ENCODE measurements at regions not wholly inside any gene's neighbourhood (a gene's known extent, or its start where the extent isn't known, plus 50 kb on each side); places are given as distances from the start of the nearest gene placed in this dataset.
"Not testable (repeated sequence)": the region's sequence is repeated elsewhere in the genome, so short reads cannot be mapped to it uniquely, and the experiment has no call there.

DNA sequence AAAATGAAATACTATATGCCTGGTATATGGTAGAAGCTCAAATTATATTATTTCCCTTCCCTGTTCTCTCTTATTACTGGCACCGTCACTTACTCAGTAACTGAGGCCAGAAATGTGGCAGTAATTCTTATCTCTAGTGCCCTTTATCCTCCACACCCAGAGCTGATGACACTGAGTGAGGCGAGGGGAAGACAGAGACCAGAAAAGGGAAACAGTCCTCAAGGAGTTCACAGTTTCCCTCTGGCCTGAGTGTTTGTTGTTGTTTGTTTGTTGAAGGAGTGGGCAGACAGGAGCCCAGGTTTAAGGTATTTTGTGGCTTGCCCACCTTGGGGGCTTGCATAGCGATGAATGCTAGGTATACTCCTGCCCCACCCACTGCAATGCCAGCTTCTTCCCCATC, 101.5 kb upstream of the FNDC3A start:
- no peak overlapping the region for H3K27ac ChIP-seq
- TF ChIP-seq, protein P1, sequence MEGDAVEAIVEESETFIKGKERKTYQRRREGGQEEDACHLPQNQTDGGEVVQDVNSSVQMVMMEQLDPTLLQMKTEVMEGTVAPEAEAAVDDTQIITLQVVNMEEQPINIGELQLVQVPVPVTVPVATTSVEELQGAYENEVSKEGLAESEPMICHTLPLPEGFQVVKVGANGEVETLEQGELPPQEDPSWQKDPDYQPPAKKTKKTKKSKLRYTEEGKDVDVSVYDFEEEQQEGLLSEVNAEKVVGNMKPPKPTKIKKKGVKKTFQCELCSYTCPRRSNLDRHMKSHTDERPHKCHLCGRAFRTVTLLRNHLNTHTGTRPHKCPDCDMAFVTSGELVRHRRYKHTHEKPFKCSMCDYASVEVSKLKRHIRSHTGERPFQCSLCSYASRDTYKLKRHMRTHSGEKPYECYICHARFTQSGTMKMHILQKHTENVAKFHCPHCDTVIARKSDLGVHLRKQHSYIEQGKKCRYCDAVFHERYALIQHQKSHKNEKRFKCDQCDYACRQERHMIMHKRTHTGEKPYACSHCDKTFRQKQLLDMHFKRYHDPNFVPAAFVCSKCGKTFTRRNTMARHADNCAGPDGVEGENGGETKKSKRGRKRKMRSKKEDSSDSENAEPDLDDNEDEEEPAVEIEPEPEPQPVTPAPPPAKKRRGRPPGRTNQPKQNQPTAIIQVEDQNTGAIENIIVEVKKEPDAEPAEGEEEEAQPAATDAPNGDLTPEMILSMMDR (IDR thresholded peaks at IDR 0.05): no peak
- TF ChIP-seq ZFX (IDR thresholded peaks at IDR 0.05; ENCODE audit: borderline replicate concordance): no peak

DNA sequence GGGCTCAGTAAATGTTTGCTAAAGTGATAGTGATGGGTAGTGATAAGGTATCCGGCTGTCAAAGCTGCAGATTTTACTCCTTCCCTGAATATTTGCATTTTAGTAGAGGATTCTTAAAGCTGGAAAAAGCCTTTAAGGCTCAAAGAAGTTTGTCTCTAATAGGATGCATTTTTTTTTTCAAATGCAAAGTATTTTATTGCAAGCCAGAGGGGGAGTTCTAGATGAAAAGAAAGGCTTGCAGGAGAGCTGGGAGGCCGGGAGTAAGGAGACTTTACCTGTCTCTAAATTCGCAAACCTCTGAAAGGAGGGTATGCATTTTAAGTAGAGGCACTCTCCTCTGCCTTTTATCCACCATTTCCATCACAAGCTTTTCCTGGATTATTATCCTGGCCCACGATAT, 100.7 kb upstream of the FNDC3A start:
- no peak for TF ChIP-seq ZFX (IDR thresholded peaks at IDR 0.05; ENCODE audit: borderline replicate concordance)
- TF ChIP-seq, protein P1 (IDR thresholded peaks at IDR 0.05): no peak
- no peak overlapping the region for H3K27ac ChIP-seq

DNA sequence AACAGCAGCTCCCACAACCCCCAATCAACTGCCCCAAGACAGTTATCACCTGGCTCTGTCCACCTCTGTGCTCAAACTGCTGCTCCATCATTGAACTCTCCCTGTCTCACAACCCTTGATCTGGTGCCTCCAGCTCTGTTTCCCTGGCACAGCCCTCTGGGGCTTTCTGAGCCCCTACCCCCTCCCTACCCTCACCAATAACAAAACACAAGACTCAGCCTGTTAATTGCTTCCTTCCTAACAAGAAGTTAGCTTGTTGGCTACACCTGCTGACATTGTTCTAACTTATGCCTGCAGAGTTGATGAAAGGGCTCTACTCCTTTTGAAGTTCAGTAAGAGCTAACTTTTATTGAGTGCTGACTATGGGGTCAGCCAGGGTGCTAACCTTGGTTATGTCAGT, 99.4 kb upstream of the FNDC3A start:
- TF ChIP-seq ZFX (IDR thresholded peaks at IDR 0.05; ENCODE audit: borderline replicate concordance): no peak
- no peak overlapping the region for H3K27ac ChIP-seq

DNA sequence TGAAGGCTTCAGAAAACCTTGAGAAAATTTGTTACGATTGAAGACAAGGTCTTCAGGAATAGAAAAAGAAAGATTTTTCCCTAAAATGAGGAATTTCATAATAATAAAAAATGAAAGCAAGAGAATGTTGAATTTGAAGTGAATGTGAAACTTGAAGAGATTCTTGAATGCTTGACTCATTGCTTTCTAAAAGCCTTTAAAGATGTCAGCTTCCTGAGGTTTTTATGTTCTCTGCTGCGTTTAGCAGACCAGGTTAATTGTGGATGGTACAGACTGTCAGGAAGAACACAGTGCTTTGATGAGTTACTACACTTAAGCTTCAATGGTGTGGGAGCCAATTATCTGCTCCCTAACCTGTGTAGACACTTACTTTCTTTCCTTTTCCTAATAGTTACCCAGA, 96.3 kb upstream of the FNDC3A start:
- TF ChIP-seq, protein P1 (IDR thresholded peaks at IDR 0.05): no peak
- TF ChIP-seq ZFX (IDR thresholded peaks at IDR 0.05; ENCODE audit: borderline replicate concordance): no peak
- H3K27ac ChIP-seq: no peak overlapping the region

DNA sequence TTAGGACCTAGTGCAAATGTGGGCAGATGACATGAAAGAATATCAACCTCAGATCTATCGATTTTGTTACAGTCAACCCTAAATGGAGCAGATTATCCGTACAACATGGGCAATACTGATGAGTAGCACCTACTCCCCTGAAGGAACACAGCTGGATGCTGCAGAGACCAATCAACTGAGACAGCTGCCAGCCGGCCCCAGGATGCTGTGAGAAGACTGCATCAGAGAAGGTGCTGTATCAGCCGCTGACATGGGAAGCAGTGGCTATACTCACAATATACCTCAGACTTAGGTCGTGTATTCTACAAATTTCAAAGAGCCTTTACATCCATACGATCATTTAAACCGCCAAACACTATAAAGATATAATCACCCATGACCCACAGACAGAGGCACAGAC, 95.9 kb upstream of the FNDC3A start:
- TF ChIP-seq ZFX (IDR thresholded peaks at IDR 0.05; ENCODE audit: borderline replicate concordance): no peak
- TF ChIP-seq, protein P1 (IDR thresholded peaks at IDR 0.05): no peak

DNA sequence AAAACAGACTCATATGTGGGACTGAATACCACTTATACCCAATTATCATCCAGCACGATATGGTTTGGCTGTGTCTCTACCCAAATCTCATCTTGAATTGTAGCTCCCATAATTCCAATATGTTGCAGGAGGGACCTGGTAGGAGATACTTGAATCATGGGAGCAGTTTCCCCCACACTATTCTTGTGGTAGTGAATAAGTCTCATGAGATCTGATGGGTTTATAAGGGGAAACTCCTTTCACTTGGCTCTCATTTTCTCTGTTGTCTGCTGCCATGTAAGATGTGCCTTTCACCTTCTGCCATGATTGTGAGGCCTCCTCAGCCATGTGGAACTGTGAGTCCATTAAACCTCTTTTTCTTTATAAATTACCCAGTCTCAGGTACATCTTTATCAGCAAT, 91.9 kb upstream of the FNDC3A start:
- not testable (repeated sequence) for H3K27ac ChIP-seq

More for the DNA sequence above, 95.9 kb upstream of the FNDC3A start:
- no peak overlapping the region for H3K27ac ChIP-seq

DNA sequence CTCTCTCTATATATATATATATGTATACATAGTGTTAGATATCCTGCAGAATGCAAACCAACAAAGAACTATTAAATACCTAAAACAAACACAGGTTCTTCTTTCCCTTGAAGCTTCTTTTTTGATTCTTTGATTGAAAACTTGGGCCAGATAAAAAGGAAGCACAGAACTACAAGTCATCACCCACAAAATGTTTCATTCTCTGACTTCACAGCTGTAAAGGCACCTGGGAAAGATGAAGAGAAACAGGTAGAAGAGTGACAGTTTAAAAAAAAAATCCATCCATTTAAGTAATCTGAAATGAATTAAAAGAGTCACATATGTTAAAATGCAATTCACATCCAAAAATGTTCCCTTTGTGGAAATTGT, 90.7 kb upstream of the FNDC3A start:
- no peak overlapping the region for H3K27ac ChIP-seq
- TF ChIP-seq, protein P1 (IDR thresholded peaks at IDR 0.05): no peak
- TF ChIP-seq ZFX (IDR thresholded peaks at IDR 0.05; ENCODE audit: borderline replicate concordance): no peak

DNA sequence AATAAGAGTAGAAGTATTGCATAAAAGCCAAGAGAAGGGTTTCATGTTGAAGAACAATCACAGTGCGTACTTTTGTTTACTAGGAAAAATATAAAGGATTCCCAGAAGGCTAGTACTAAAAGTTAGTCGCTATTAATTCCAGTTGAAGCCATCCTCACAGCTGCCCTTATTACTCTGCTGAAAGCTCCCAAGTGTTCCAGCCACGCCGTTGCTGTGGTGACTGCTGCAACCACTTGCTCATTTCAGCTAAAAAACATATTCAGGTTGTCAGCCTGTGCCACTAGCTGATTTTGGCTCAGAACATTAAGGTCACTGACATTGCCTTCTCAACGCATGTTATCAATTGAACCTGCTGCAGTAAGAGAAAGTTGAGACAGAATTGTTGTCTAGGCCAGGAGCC, 87.1 kb upstream of the FNDC3A start:
- TF ChIP-seq ZFX (IDR thresholded peaks at IDR 0.05; ENCODE audit: borderline replicate concordance): no peak
- TF ChIP-seq, protein P1 (IDR thresholded peaks at IDR 0.05): no peak
- H3K27ac ChIP-seq: no peak overlapping the region

Data from 22Rv1 (cell line).